T follicular helper cell (primary cell): ENCODE measurements at regions not wholly inside any gene's neighbourhood (a gene's known extent, or its start where the extent isn't known, plus 50 kb on each side); places are given as distances from the start of the nearest gene placed in this dataset.
"Not testable (repeated sequence)": the region's sequence is repeated elsewhere in the genome, so short reads cannot be mapped to it uniquely, and the experiment has no call there.

Source experiments
- DNase-seq: peaks from one replicate; pipeline ENCODE4 v3.0.0-alpha.2; 2020; ENCODE audit warnings: low read depth

DNA sequence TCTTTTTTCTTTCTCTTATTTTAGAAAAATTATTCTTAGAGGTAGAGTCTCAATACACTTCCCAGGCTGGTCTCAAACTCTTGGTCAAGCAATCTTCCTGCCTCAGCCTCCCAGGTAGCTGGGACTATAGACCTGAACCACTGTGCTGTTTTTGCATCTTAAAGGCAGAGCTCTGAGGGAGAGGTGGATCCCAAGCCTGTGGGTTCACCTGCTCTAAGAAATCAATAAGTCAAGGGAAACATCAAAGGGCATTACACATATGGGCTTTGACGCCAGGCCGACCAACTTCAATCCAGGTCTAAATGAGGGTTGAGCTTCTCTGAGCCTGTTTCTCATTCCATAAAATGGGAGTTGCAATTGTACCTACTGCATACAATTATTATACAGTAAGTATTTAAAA lies 223.9 kb downstream of the LY86 start:
- no peak for DNase-seq

DNA sequence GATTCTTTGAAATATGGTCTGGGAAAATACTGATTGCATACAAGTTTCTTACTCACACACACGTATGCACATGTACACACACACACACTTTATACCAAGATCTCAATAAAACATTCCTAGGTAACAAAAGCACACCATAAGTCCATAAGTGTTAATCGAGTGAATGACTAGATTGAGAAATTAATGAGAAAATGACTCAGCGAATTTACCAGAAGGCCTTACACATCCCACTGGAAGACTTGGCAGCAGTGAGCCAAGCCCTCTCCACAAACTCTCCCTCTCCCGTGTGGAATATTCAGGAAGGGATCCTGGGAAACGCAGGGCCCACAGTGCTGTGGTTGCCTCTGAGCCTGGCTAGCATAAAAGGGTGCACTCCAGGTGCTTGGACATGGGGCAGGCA lies 227.2 kb downstream of the LY86 start:
- DNase-seq, result no peak

DNA sequence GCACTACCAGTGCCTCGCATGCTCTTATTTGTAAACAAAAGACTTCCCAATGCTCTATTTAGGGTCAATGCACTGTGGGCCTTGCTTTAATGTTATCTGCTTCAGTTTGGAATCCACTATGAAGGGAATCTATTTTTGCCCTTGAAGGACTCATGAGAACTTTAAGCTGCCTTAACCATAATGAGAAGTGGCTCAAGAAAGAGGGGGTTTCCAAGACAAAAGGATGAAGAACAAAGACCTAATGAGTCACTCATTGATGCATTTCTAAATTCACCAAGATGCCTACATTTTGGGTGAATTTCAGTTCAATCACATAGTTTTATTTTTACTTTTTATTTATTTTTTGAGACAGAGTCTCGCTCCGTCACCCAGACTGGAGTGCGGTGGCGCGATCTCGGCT lies 228.2 kb downstream of the LY86 start:
- DNase-seq, result no peak

DNA sequence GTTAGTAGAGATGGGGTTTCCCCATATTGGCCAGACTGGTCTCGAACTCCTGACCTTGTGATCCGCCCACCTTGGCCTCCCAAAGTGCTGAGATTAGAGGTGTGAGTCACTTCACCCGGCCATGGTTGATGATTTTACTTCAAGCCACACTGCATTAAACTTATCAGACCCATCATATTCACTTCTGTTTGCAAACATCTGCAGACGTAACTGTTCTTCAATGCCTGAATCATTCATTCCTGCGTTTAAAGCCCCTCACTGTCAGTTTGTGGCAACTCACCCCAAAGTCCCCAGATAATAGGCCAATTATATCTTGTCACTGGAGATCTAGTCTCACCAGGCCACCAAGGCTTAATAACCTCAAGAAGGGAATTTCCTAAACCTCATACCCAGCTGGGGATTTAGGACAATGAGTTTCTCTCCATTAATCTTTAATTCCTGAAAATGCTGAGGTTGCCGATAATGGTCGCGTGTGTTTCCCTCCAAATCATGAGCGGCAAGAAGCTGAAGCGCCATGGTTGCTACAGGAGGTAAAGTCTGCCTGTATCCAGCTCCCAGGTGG lies 229.6 kb downstream of the LY86 start:
- DNase-seq, result no peak

DNA sequence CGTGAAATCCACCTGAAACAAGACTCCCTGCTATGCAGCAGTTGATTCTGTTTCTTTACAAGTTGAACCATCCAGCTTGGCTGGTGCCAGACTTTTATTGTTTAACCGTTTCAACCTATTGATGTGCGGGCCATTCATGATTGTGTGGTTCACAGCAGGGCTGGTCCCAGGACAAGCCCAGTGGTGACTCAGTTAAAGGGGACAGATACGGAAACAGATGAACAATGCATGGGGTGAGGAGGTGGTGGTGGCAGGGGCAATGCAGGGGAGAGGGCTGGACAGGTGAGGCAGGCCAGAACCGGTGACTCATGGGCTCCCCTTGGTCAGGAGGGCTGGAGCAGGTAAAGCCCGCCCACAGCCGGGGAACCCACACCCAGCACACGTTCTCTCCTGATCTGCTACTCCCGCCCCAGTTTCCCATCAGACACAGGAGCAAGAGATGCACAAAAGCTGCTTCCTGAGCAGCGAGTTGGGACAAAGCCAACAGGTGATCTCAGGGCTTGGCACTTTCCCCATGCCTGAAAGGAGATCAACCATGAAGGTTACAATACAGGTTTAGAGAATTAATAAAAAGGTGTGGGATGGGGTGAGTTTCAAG lies 232.2 kb downstream of the LY86 start:
- DNase-seq, result no peak

DNA sequence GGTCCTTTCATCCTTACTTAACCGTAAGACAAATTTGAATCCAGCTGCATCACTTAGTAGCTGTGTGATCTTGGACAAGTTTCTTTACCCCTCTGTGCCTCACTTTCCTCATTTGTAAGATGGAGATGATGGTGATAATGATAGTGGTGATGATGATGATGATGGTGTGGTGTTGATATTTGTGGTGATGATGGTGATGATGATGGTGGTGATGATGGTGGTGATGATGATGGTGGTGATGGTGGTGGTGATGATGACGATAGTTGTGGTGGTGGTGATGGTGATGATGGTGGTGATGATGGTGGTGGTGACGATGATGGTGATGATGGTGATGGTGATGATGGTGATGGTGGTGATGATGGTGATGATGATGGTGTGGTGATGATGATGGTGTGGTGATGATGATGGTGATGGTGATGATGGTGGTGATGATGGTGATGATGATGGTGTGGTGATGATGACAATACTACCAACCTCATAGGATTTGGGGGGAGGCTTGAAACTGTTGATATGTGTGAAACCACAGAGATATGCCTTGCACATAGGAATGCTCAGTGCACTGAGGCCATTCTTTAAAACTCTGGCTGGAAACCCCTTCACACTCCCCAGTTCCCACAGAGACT lies 233.2 kb downstream of the LY86 start:
- DNase-seq, result no peak

DNA sequence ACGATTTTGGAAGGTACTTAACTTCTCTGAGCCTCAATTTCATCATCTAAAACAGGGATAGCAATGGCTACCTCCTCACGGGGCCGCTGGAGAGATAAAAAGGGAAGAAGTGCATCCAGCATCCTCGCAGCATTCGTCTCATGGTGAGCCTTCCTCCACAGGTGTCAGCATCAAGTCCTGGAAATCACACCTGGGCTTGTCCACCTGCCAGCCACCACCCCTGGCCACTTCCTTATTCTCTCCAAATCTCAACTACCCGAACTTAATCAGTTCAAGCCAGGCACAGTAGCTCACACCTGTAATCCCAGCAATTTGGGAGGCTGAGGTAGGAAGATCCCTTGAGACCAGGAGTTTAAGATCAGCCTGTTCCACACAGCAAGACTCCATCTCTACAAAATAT lies 234.5 kb downstream of the LY86 start:
- no peak for DNase-seq

DNA sequence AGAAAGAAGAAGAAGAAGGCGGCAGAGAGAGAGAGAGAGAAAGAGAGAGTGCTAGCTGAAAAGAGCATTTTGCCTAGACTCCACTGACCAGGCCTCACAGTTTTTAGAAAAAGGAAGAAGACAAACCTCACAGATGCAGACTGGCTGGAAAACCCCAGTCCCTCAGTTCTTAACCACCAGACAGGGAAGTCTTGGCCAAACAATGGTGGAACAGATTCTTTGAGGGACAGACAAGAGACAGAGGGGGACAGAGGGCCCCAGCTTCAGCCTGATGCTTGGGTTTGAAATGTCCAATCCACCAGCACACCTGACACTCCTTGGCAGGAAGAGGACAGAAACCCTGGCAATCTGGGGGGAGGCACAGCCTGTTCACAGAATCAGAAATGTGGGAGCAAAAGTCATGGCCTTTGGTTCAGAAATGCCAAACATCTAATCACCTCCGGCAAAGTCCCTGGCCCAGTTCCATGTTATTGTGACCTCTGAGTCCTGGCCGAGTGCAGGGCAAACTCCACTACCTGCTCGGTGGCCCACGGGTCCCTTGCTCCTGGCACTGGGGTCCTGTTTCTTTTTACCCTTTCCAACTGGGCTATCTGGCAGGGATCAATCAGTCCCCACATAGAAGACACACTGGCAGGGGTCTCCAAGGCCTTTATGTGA lies 235.2 kb downstream of the LY86 start:
- no peak for DNase-seq

DNA sequence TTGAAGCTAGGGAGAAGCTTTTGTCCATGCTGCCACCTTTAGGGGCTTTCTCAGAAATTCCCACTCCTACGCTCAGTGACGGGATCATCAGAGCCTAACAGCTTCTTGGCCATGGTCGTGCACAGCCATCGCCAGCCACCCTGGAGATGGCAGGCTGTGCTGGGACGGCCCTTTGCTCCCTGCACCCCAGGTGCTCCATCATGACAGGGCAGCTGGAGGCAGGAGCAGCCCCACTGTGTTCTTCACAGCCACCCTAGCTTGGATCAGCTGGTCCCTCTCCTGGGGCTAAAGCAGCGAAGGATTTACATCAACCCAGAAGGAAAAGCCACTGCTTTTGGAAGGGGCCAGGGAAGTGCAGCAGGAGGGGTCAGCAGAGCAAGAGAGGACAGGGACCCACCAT lies 235.9 kb downstream of the LY86 start:
- DNase-seq, result no peak

DNA sequence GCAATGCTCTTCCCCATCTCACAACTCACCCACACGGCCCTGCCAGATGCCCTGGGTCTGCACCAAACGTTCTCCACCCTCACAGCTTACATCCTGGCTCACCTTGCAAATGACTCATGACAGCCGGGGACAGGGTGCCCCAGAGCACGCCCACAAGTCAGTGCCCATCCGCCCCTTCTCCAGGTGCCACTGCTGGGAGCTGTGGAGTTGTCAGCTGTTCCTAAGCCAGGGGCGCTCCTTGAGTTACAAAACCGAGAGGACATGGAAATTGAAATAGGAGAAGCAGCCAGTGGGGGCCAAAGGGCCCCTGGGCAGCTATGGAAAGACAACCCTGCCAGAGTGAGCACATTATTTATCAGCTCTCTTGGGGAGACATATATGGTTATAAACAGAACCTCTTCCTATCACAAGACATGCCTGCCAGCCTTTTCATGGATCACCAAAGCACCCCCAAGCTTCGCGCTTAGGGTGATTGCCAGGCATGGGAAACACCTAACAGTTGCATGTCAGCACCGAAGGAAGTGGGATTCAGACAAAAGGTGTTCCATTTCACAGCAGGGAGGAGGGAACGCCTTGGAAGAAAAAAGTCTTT lies 236.8 kb downstream of the LY86 start:
- no peak for DNase-seq

DNA sequence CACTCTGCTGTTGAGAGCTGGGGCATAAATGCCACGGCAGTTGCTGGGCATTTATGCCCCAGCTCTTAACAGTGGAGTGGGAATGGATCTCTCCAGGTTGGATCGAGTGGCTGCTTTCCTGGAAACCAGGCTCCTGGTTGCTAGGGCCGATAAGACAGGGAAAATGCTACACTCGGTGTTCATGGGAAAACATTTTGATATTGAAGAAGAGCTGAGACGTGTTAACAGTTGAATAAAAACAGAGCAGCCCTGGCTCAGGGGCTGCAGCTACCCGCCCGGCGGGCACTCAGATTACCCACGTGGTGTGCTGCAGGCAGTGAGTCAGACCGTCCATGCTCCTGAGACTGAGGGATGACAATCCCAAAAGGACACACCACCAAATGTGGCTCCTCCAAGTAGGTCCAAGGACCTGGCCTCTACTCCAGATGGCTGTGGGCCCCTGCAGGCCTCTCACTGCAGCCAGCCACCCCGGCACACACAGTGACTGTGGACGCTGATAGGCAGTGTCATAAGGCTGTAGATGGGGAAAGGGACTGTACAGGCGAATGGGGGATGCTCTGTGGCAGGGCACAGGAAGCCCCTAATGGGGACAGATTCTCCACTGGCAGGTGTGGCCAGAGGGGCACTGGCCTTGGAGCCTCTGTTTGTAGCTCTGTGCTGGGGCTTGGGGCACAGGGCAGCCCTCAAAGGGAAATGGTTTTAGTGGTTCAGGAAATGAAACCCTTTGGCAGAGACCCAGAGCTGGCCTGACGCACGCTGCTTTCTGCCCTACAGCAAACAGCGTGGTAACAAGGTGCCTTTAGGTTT lies 237.8 kb downstream of the LY86 start:
- no peak for DNase-seq

DNA sequence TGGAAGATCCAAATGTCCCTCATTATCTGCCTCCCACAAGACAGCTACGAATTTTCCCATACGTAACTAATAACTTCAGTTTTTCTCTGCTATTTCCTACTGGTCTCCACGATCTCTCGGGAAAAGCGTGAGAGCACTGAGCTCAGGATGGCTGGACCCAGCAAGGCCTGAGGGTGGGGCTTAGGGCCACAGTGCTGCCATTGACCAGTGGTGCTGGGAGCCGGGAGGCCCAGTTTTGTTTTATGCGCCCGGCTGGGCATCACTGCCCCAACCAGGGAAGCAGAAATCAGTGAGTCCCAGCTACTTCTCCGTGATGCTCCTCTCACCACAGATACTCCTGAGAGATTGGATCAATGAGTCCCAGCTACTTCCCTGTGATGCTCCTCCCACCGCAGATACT lies 238.4 kb downstream of the LY86 start:
- DNase-seq, result no peak

DNA sequence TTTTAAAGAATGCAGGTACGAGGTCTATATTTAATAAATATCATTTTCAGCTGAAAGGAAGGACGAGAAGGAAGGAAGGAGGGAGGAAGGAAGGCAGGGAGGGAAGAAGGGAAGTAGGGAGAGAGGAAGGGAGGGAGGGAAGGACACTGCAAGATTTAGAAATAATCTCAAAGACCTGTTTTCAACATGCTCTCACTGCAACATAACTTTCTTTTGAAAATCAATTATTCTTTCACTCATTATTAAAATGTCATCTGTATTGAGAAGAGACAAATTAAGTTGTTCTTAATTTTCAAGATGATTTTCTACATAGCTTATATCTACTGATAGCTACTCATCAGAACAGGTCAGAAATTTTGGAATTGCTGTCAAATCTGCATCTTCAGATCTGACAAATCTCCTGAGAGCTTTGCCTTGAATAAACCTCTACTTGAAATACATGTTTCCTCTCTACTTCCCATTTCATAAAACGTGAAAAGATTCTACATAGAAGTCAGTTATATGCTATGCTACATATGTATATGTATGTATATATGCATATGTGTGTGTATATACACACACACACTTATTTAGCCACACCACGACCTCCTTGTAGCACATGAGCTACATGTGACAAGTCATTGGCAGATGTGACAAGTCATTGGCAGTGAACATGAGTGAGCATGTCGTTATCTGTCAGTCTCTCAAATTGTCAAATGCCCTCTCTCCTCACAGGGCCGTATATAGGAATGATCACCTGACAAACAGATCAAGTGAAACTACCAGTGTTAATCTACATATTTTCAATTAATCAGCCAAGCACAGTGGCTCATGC lies 241.6 kb downstream of the LY86 start:
- DNase-seq, result no peak

DNA sequence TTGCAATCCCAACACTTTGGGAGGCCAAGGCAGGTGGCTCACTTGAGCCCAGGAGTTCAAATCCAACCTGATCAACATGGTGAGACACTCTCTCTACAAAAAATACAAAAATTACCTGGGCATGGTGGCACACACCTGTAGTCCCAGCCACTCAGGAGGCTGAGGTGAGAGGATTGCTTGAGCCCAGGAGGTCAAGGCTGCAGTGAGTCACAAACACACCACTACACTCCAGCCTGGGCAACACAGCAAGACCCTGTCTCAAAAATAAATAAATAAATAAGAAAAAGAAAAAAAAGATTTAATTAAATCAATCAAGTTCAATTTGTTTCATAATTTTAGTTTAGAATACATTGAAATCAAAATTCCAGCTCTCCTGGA lies 242.2 kb downstream of the LY86 start:
- not testable (repeated sequence) for DNase-seq

DNA sequence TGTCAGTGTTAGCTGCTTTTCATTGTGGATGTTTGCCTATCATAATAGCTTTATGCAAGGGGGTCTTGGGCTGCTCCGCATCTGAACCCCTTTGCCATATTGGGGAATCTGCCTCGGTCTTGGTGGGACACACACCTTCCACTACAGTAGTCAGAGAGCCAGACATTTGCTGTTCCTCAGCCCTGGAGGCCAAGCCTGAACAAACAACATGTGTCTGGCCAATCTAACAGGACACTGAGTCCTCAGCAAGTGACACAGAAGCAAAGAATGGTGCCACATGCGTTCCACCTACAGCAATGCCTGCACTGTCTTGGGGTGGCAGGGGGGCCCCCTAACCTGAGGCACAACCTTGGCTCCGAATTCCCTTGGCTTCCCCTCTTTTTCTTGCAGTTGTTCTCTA lies 243.9 kb downstream of the LY86 start:
- no peak for DNase-seq

DNA sequence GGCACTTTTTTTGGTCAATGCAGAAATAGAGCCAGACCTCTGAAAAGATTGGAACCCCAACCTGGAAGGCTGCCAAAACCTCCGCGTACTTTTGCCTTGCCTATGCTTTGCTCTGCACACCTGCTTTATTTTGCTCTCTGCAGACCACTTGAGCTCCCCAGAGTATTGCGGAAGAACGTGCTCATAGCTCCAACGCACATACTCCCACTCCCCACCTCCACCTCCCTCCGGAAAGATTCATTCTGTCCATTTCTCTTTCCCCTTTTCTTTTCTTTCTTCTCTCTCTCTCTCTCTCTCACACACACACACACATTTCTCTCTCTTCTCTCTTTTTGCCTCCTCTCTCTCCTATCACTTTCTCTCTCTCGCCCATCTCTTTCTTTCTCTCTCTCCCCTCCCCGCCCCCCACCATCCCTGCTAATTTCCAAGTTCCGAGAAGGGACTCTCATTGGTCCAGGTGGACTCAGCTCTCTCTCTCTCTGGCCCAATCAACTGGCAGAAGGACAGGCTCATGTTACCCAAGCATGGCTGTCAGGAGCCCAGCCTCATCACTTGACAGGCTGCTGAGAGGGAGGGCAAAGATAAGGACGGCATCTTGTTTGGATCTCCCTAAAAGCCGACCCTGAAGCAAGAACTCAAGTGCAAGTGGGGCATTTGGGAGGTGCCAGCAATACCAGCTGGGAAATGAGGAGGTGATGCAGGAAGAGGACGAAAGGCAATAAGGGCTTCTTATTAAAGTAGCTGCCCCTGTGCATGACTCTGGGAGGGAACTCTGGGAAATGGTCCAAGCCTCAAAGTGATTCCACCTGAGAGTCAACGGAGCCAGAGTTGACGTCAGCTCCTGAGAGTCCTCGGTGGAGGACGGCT lies 246.1 kb downstream of the LY86 start:
- DNase-seq, result no peak

DNA sequence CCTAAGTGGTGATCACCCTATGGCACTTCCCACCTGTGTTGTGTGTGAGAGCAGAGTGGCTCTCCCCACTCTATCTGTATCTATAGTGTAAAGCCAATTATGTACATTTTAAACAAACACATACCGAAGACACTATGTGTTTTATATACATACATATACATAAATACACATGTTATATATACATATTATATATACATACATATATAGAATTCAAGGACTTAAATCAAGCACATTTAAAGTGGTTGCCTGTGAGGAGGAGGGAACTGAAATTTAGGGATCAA lies 246.6 kb downstream of the LY86 start:
- DNase-seq, result no peak

DNA sequence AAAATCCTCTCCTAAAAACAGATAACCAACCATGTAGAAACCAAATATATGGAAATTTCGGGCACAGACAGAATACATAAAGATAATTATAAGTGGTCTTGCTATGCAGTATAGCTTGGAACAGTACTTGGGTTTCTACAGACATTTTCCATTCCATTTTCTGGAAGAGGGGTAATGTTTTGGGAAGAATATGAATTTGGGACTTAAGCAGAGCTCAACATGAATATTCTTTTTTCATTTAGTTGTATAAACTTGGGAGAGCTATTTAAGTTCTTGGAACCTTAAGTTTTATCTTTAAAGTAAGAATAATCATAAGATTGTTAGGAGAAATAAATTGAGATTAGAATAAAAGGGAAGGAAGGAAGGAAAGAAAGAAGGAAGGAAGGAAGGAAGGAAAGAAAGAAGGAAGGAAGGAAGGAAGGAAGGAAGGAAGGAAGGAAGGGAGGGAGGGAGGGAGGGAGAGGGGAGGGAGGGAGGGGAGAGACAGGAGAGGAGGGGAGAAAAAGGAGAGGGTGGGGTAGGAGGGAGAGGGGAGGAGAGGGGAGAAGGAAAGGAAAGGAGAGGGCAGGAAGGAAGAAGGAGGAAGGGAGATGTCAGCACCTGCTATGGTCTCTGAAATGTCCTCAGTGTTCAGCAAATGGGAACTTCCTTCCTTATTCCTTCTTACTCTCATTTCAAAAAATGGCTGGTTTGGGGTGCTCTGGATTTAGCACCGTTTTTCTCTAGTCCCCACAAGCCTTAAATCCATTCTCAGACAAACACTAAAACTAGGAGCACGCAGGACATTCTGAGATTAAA lies 248.3 kb downstream of the LY86 start:
- no peak for DNase-seq

DNA sequence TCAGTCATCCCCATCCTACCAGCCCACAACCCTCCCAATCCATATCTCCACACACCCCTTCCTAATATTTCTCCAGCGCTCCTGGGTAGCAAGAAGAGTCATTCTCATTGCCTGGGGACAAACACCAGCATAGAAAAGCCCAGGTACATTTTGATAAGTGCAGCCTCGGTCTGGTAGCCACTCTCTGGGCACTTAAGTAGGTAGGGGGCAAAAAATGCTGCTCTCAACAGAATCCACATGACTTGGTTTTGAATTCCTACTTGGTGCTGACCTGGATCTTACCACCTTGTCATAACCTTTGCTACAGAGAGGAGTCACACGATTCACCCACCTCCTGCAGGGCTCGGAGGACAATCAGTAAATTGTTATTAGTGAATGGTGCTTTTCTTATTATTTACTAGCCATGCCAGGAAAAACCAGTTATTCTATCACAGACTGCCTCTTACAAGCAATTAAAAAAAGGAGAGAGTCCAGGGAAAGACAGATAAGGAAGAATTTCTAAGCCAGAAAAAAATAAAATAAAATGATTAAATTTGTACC lies 249.1 kb downstream of the LY86 start:
- DNase-seq, result no peak
